KMS-11 (cell line): ENCODE measurements at regions not wholly inside any gene's neighbourhood (a gene's known extent, or its start where the extent isn't known, plus 50 kb on each side); places are given as distances from the start of the nearest gene placed in this dataset.

ENCODE experiments used
- H2AFZ ChIP-seq: fragments of 200-600 bp; sonication (generic); 2 replicates; pipeline ENCODE4 v1.6.1; 2016; ENCODE audit warnings: antibody characterized with exemption, mixed run types, low read depth
- H3K27ac ChIP-seq: fragments of 200-600 bp; sonication (generic); 2 replicates; pipeline ENCODE4 v1.6.1; 2016; ENCODE audit warnings: mild to moderate bottlenecking, mixed run types
- H3K27me3 ChIP-seq: fragments of 200-600 bp; sonication (generic); 2 replicates; pipeline ENCODE4 v1.6.1; 2017; ENCODE audit warnings: mild to moderate bottlenecking, low read depth, mixed run types, moderate library complexity; ENCODE audit not compliant: insufficient read depth
- H3K36me3 ChIP-seq: fragments of 200-600 bp; sonication (generic); 2 replicates; pipeline ENCODE4 v1.6.1; 2017; ENCODE audit warnings: mild to moderate bottlenecking, mixed run types; ENCODE audit not compliant: insufficient read depth
- H3K4me1 ChIP-seq: fragments of 200-600 bp; sonication (generic); 2 replicates; pipeline ENCODE4 v1.6.1; 2016; ENCODE audit warnings: mild to moderate bottlenecking, low read depth, mixed run types; ENCODE audit not compliant: poor library complexity, severe bottlenecking
- H3K4me2 ChIP-seq: fragments of 200-600 bp; sonication (generic); 2 replicates; pipeline ENCODE4 v1.7.0; 2016; ENCODE audit warnings: mild to moderate bottlenecking, mixed run types
- H3K4me3 ChIP-seq: fragments of 200-600 bp; sonication (generic); IDR thresholded peaks from 2 replicates; pipeline ENCODE4 v1.6.1; 2017; ENCODE audit warnings: low read depth, low read length, mixed read lengths; ENCODE audit not compliant: insufficient read depth
- H3K79me2 ChIP-seq: fragments of 200-600 bp; sonication (generic); 2 replicates; pipeline ENCODE4 v1.6.1; 2016; ENCODE audit warnings: low read depth, mixed run types; ENCODE audit not compliant: insufficient read depth
- H3K9ac ChIP-seq: fragments of 200-600 bp; sonication (generic); 2 replicates; pipeline ENCODE4 v1.6.1; 2016; ENCODE audit warnings: mild to moderate bottlenecking, mixed run types
- H4K20me1 ChIP-seq: fragments of 200-600 bp; sonication (generic); 2 replicates; pipeline ENCODE4 v1.6.1; 2016; ENCODE audit warnings: mild to moderate bottlenecking, mixed run types; ENCODE audit not compliant: insufficient read depth
- CTCF ChIP-seq: fragments of 200-600 bp; sonication (generic); conservative IDR thresholded peaks from 2 replicates; pipeline ENCODE4 v1.6.1; 2017; ENCODE audit warnings: low read depth, mild to moderate bottlenecking, antibody characterized with exemption, low read length, moderate library complexity, mixed read lengths

GRCh38 chr2:147792966-147793617 lies 51.7 kb upstream of the ACVR2A start:
- H2AFZ ChIP-seq, result no peak overlapping the region
- TF ChIP-seq CTCF, result no peak
- H3K9ac ChIP-seq, result no peak overlapping the region
- H3K4me1 ChIP-seq, result no peaks in the 10 kb centered on the region
- H3K27ac ChIP-seq, result no peak overlapping the region
- no peaks in the 10 kb centered on the region for H3K79me2 ChIP-seq
- H3K27me3 ChIP-seq, result no peaks in the 10 kb centered on the region
- H3K4me2 ChIP-seq, result no peak overlapping the region
- H3K36me3 ChIP-seq, result no peaks in the 10 kb centered on the region
- no peaks in the 10 kb centered on the region for H4K20me1 ChIP-seq
- H3K4me3 ChIP-seq, result no peak overlapping the region

- Histone ChIP-seq H2AFZ (no peak overlapping the region), H3K79me2 (no peaks in the 10 kb centered on the region), H3K4me2 (no peak overlapping the region), H3K27me3 (no peaks in the 10 kb centered on the region), H3K9ac (no peak overlapping the region), H3K36me3 (no peaks in the 10 kb centered on the region), H3K27ac (no peak overlapping the region), H4K20me1 (no peaks in the 10 kb centered on the region), H3K4me1 (no peaks in the 10 kb centered on the region), H3K4me3 (no peak overlapping the region)
- no peak for TF ChIP-seq CTCF
Observed at GRCh38 chr2:147790580-147790979, 54.2 kb upstream of the ACVR2A start.

- H3K27me3 ChIP-seq, result no peaks in the 10 kb centered on the region
- no peak for TF ChIP-seq CTCF
- H3K4me2 ChIP-seq, result no peak overlapping the region
- H3K9ac ChIP-seq, result no peak overlapping the region
- no peaks in the 10 kb centered on the region for H3K4me1 ChIP-seq
- no peak overlapping the region for H3K4me3 ChIP-seq
- H3K79me2 ChIP-seq, result no peaks in the 10 kb centered on the region
- H3K36me3 ChIP-seq, result no peaks in the 10 kb centered on the region
- no peaks in the 10 kb centered on the region for H4K20me1 ChIP-seq
- H3K27ac ChIP-seq, result no peak overlapping the region
- H2AFZ ChIP-seq, result no peak overlapping the region
Observed at GRCh38 chr2:147789720-147790119, 55.1 kb upstream of the ACVR2A start.

- TF ChIP-seq CTCF, result no peak
- Histone ChIP-seq H3K9ac (no peak overlapping the region), H2AFZ (no peak overlapping the region), H4K20me1 (no peaks in the 10 kb centered on the region), H3K4me3 (no peak overlapping the region), H3K27me3 (no peaks in the 10 kb centered on the region), H3K36me3 (no peaks in the 10 kb centered on the region), H3K4me2 (no peak overlapping the region), H3K27ac (no peak overlapping the region), H3K4me1 (no peaks in the 10 kb centered on the region), H3K79me2 (no peaks in the 10 kb centered on the region)
Observed at GRCh38 chr2:147789287-147789686, 55.5 kb upstream of the ACVR2A start.
